GM12865 (cell line): ENCODE measurements at regions not wholly inside any gene's neighbourhood (a gene's known extent, or its start where the extent isn't known, plus 50 kb on each side); places are given as distances from the start of the nearest gene placed in this dataset.

Experiments used
- DNase-seq: peaks from one replicate; pipeline ENCODE4 v3.0.0; 2010; ENCODE audit warnings: low read depth
- H3K4me3 ChIP-seq: 2 replicates; pipeline ENCODE4 v1.5.1; 2011; ENCODE audit warnings: mild to moderate bottlenecking, low read depth, low read length, control low read depth
- TF ChIP-seq, protein P1 (sequence below): IDR thresholded peaks from 2 replicates; pipeline ENCODE4 v1.5.1; 2011; ENCODE audit warnings: low read length, control low read depth, low read depth, inconsistent platforms; ENCODE audit not compliant: insufficient read depth; ENCODE audit errors: missing control alignments

DNA sequence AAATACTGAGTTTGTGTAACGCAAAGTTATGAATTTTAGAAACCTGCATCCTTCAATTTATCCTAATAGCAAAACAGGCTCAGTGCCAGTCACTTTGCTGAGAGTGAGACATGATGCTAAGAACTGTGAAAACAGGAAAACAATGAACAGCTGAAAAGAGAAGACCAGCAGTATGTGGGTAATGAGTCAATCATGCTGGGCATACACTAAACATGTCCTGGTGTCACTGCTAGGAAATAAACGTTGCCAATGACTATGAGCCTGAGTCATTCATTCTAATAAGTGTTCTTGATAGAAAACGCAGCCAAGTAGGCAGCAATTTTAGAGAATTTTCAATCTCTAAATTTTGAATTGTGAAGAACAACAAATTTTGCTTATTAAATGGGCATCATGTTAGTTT lies 237.3 kb downstream of the GALR1 start:
- TF ChIP-seq, protein P1, sequence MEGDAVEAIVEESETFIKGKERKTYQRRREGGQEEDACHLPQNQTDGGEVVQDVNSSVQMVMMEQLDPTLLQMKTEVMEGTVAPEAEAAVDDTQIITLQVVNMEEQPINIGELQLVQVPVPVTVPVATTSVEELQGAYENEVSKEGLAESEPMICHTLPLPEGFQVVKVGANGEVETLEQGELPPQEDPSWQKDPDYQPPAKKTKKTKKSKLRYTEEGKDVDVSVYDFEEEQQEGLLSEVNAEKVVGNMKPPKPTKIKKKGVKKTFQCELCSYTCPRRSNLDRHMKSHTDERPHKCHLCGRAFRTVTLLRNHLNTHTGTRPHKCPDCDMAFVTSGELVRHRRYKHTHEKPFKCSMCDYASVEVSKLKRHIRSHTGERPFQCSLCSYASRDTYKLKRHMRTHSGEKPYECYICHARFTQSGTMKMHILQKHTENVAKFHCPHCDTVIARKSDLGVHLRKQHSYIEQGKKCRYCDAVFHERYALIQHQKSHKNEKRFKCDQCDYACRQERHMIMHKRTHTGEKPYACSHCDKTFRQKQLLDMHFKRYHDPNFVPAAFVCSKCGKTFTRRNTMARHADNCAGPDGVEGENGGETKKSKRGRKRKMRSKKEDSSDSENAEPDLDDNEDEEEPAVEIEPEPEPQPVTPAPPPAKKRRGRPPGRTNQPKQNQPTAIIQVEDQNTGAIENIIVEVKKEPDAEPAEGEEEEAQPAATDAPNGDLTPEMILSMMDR = no peak
- no peak overlapping the region for H3K4me3 ChIP-seq
- peak; percentile 11 for DNase-seq

- DNase-seq = peak; percentile 66
- H3K4me3 ChIP-seq = no peak overlapping the region
- TF ChIP-seq, protein P1 = no peak
Measured at GRCh38 chr18:77487951-77488740, 238.5 kb downstream of the GALR1 start.

- H3K4me3 ChIP-seq = no peak overlapping the region
- TF ChIP-seq, protein P1 = no peak
- DNase-seq = peak; percentile 38
Measured at GRCh38 chr18:77495079-77495478, 245.4 kb downstream of the GALR1 start.

- TF ChIP-seq, protein P1 = no peak
- peak; percentile 53 for DNase-seq
- no peak overlapping the region for H3K4me3 ChIP-seq
Measured at GRCh38 chr18:77495982-77496690, 246.5 kb downstream of the GALR1 start.

GRCh38 chr18:77501266-77501665 lies 251.6 kb downstream of the GALR1 start:
- H3K4me3 ChIP-seq = no peak overlapping the region
- TF ChIP-seq, protein P1 = no peak
- no peak for DNase-seq

GRCh38 chr18:77505499-77505898 lies 255.9 kb downstream of the GALR1 start:
- H3K4me3 ChIP-seq = no peak overlapping the region
- DNase-seq = no peak
- TF ChIP-seq, protein P1 = no peak
